Keratinocyte (primary cell): ENCODE measurements at regions not wholly inside any gene's neighbourhood (a gene's known extent, or its start where the extent isn't known, plus 50 kb on each side); places are given as distances from the start of the nearest gene placed in this dataset.

Experiments
- DNase-seq: peaks from one replicate; pipeline ENCODE4 v3.0.0-alpha.2; 2011; ENCODE audit warnings: low read depth, missing footprints, low spot score
- FAIRE-seq: peaks from 2 replicates; lab custom pipeline; 2011; peaks lifted over from hg19 to GRCh38; lab: Jason Lieb, UNC
- H2AFZ ChIP-seq: 2 replicates; pipeline ENCODE4 v1.6.0; 2012; ENCODE audit warnings: low read length, control low read depth, inconsistent platforms; ENCODE audit not compliant: control insufficient read depth
- H3K27ac ChIP-seq: 2 replicates; pipeline ENCODE4 v1.5.1; 2011; ENCODE audit warnings: low read length; ENCODE audit not compliant: control insufficient read depth, insufficient read depth
- H3K27me3 ChIP-seq: 3 replicates; pipeline ENCODE4 v1.6.0; 2011; ENCODE audit warnings: low read length; ENCODE audit not compliant: control insufficient read depth, insufficient read depth; ENCODE audit errors: extremely low read depth
- H3K36me3 ChIP-seq, 2 experiments: 2 replicates in 1 of 2; 3 replicates in 1 of 2; pipeline ENCODE4 v1.5.1; 2011; ENCODE audit warnings: low read length in 2 of 2, mild to moderate bottlenecking in 1 of 2; ENCODE audit not compliant: control insufficient read depth in 2 of 2, insufficient read depth in 2 of 2; ENCODE audit errors: extremely low read depth in 1 of 2
- H3K4me1 ChIP-seq: 3 replicates; pipeline ENCODE4 v1.5.1; 2011; ENCODE audit warnings: low read length; ENCODE audit not compliant: control insufficient read depth, insufficient read depth; ENCODE audit errors: extremely low read depth
- H3K4me2 ChIP-seq: 3 replicates; pipeline ENCODE4 v1.6.0; 2011; ENCODE audit warnings: low read depth, low read length; ENCODE audit not compliant: control insufficient read depth, insufficient read depth; ENCODE audit errors: extremely low read depth
- H3K4me3 ChIP-seq, 3 experiments: fragments of 200-600 bp in 1 of 3; sonication (generic) in 1 of 3; 2 replicates in 2 of 3; 3 replicates in 1 of 3; pipeline ENCODE4 v1.5.1; 2011 to 2016; ENCODE audit warnings: low read length in 3 of 3, mild to moderate bottlenecking in 3 of 3, control low read depth in 2 of 3, inconsistent platforms in 1 of 3, low read depth in 1 of 3, mixed read lengths in 1 of 3, mixed run types in 1 of 3, moderate library complexity in 1 of 3; ENCODE audit not compliant: control insufficient read depth in 2 of 3, insufficient read depth in 2 of 3; ENCODE audit errors: extremely low read depth in 1 of 3
- H3K79me2 ChIP-seq: 2 replicates; pipeline ENCODE4 v1.6.0; 2012; ENCODE audit warnings: low read length; ENCODE audit not compliant: control insufficient read depth, insufficient read depth
- H3K9ac ChIP-seq: 3 replicates; pipeline ENCODE4 v1.6.0; 2011; ENCODE audit warnings: low read length; ENCODE audit not compliant: control insufficient read depth, insufficient read depth; ENCODE audit errors: extremely low read depth
- H3K9me1 ChIP-seq: 3 replicates; pipeline ENCODE4 v1.6.0; 2011; ENCODE audit warnings: low read length; ENCODE audit not compliant: control insufficient read depth, insufficient read depth; ENCODE audit errors: extremely low read depth
- H3K9me3 ChIP-seq: 2 replicates; pipeline ENCODE4 v1.5.1; 2012; ENCODE audit warnings: low read depth, low read length; ENCODE audit not compliant: control insufficient read depth
- H4K20me1 ChIP-seq: 3 replicates; pipeline ENCODE4 v1.6.0; 2011; ENCODE audit warnings: low read length; ENCODE audit not compliant: control insufficient read depth, insufficient read depth; ENCODE audit errors: extremely low read depth
- EZH2 ChIP-seq: IDR thresholded peaks from one replicate; pipeline ENCODE4 v1.6.1; 2012; ENCODE audit warnings: inconsistent platforms, mild to moderate bottlenecking, low read length, moderate library complexity
- dilution Hi-C: fragments of 300-500 bp; cut with MboI; formaldehyde crosslinking; loops from one replicate; pipeline ENCODE4 v1.7.0; 2020; ENCODE audit warnings: low sequenced_read_pairs; ENCODE audit not compliant: extremely low pct_ligation_motif_present
- TF ChIP-seq, protein P1 (sequence below), 3 experiments: IDR thresholded peaks in 1 of 3; conservative IDR thresholded peaks in 1 of 3; optimal IDR thresholded peaks in 1 of 3; 2 replicates in 2 of 3; 3 replicates in 1 of 3; pipeline versions ENCODE3 to v1.5.1; 2011; ENCODE audit warnings: low read length in 3 of 3, mild to moderate bottlenecking in 3 of 3, moderate library complexity in 2 of 3, control low read depth in 1 of 3, inconsistent platforms in 1 of 3; ENCODE audit not compliant: insufficient read depth in 2 of 3; ENCODE audit errors: extremely low read depth in 1 of 3

DNA sequence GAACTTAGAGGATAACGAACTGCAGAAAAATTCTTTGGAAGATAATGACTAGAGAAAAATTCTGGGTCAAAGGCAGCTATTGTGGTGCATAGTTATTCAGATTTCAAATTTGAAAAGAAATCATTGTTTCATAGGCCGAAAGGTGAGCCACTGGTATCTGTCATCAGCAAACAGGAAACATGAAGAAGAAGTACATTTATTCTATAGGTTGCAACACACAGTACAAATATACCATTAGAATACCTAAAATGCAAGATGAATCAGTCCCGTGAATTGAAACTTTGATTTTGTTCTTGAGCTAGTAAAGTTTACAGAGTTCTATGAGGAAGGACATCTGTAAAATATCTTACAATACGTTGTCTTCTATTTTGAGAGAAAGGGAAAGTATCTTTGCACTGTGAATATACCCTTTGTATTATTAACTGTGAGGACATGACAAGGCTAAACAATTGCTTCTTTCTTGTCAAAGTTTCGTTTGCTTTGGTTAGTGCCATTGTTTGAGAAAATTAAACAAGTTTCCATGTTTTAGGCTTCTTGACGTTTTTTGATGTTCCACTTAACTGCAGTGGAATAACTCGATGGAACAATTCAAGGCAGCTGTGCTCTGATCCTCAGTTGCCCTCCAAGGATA, 84.7 kb downstream of the HDGFL1 start:
- H3K4me2 ChIP-seq: no peak overlapping the region
- no peaks in the 10 kb centered on the region for H3K79me2 ChIP-seq
- H3K4me3 ChIP-seq: no peak overlapping the region
- H3K27me3 ChIP-seq: no peaks in the 10 kb centered on the region
- H3K36me3 ChIP-seq: no peaks in the 10 kb centered on the region
- H3K9me1 ChIP-seq: no peaks in the 10 kb centered on the region
- DNase-seq (no peak), FAIRE-seq (no peak)
- TF ChIP-seq, protein P1, sequence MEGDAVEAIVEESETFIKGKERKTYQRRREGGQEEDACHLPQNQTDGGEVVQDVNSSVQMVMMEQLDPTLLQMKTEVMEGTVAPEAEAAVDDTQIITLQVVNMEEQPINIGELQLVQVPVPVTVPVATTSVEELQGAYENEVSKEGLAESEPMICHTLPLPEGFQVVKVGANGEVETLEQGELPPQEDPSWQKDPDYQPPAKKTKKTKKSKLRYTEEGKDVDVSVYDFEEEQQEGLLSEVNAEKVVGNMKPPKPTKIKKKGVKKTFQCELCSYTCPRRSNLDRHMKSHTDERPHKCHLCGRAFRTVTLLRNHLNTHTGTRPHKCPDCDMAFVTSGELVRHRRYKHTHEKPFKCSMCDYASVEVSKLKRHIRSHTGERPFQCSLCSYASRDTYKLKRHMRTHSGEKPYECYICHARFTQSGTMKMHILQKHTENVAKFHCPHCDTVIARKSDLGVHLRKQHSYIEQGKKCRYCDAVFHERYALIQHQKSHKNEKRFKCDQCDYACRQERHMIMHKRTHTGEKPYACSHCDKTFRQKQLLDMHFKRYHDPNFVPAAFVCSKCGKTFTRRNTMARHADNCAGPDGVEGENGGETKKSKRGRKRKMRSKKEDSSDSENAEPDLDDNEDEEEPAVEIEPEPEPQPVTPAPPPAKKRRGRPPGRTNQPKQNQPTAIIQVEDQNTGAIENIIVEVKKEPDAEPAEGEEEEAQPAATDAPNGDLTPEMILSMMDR (optimal IDR thresholded peaks at IDR 0.05 in 1 of 3, IDR thresholded peaks at IDR 0.05 in 1 of 3, conservative IDR thresholded peaks at IDR 0.05 in 1 of 3; ENCODE audit: extremely low read depth in 1 of 3, insufficient read depth in 2 of 3, low read length in 3 of 3): no peak
- TF ChIP-seq EZH2: no peak
- no peaks in the 10 kb centered on the region for H3K9me3 ChIP-seq
- no peak overlapping the region for H3K27ac ChIP-seq
- H4K20me1 ChIP-seq: no peaks in the 10 kb centered on the region
- no peak overlapping the region for H2AFZ ChIP-seq
- peaks cover 7% of the 10 kb centered on the region for H3K4me1 ChIP-seq
- H3K9ac ChIP-seq: no peak overlapping the region
- dilution Hi-C loops: no loop called here

- no peak overlapping the region for H3K9ac ChIP-seq
- H2AFZ ChIP-seq: no peak overlapping the region
- H3K4me3 ChIP-seq: no peak overlapping the region
- H3K9me3 ChIP-seq: no peaks in the 10 kb centered on the region
- H3K79me2 ChIP-seq: no peaks in the 10 kb centered on the region
- no peak for DNase-seq
- H3K4me1 ChIP-seq: peaks cover 7% of the 10 kb centered on the region
- no peak for TF ChIP-seq EZH2
- TF ChIP-seq, protein P1 (optimal IDR thresholded peaks at IDR 0.05 in 1 of 3, IDR thresholded peaks at IDR 0.05 in 1 of 3, conservative IDR thresholded peaks at IDR 0.05 in 1 of 3; ENCODE audit: extremely low read depth in 1 of 3, insufficient read depth in 2 of 3, low read length in 3 of 3): no peak
- no peaks in the 10 kb centered on the region for H3K9me1 ChIP-seq
- FAIRE-seq: no peak
- no peaks in the 10 kb centered on the region for H4K20me1 ChIP-seq
- dilution Hi-C loops: no loop called here
- no peaks in the 10 kb centered on the region for H3K27me3 ChIP-seq
- H3K27ac ChIP-seq: no peak overlapping the region
- no peaks in the 10 kb centered on the region for H3K36me3 ChIP-seq
- H3K4me2 ChIP-seq: no peak overlapping the region
Measured at GRCh38 chr6:22656706-22657351, 87.5 kb downstream of the HDGFL1 start.
